Liver (tissue), 8 donors: ENCODE measurements at regions not wholly inside any gene's neighbourhood (a gene's known extent, or its start where the extent isn't known, plus 50 kb on each side); places are given as distances from the start of the nearest gene placed in this dataset.

Experiments used
- DNase-seq: peaks from one replicate; pipeline ENCODE4 v3.0.0-alpha.2; 2017; ENCODE audit warnings: low spot score
- H3K27ac ChIP-seq, 2 donors: one replicate each; pipeline ENCODE4 v1.7.0; 2013; ENCODE audit warnings: inconsistent platforms in 2 of 2, low read length in 2 of 2, control low read depth in 1 of 2, low read depth in 1 of 2, mild to moderate bottlenecking in 1 of 2
- H3K27me3 ChIP-seq, 4 donors: one replicate each; pipeline versions ENCODE4 v1.6.1 to v1.7.0; 2013; ENCODE audit warnings: low read length in 3 of 4, inconsistent platforms in 1 of 4, mild to moderate bottlenecking in 1 of 4, moderate library complexity in 1 of 4; ENCODE audit not compliant: control insufficient read depth in 4 of 4, insufficient read depth in 4 of 4
- H3K36me3 ChIP-seq, 4 donors: one replicate each; pipeline versions ENCODE4 v1.6.1 to v1.7.0; 2013; ENCODE audit warnings: low read length in 3 of 4, mild to moderate bottlenecking in 3 of 4, low read depth in 1 of 4, moderate library complexity in 1 of 4; ENCODE audit not compliant: control insufficient read depth in 4 of 4, insufficient read depth in 3 of 4
- H3K4me1 ChIP-seq, 4 donors: one replicate each; pipeline versions ENCODE4 v1.6.1 to v1.7.0; 2013; ENCODE audit warnings: low read length in 3 of 4, mild to moderate bottlenecking in 3 of 4, moderate library complexity in 1 of 4; ENCODE audit not compliant: control insufficient read depth in 4 of 4, insufficient read depth in 4 of 4
- H3K4me3 ChIP-seq, 3 donors: one replicate each; pipeline versions ENCODE4 v1.6.1 to v1.7.0; 2013; ENCODE audit warnings: low read length in 3 of 3, control low read depth in 1 of 3, low read depth in 1 of 3, mild to moderate bottlenecking in 1 of 3
- H3K9ac ChIP-seq, 2 donors: one replicate each; pipeline ENCODE4 v1.7.0; 2013; ENCODE audit warnings: low read length in 2 of 2, mild to moderate bottlenecking in 2 of 2, moderate library complexity in 2 of 2, control low read depth in 1 of 2, low read depth in 1 of 2
- H3K9me3 ChIP-seq, 4 donors: one replicate each; pipeline versions ENCODE4 v1.6.1 to v1.7.0; 2013; ENCODE audit warnings: low read length in 3 of 4; ENCODE audit not compliant: control insufficient read depth in 4 of 4
- ATF3 ChIP-seq: IDR thresholded peaks from 2 replicates; pipeline ENCODE4 v1.6.1; 2016; ENCODE audit warnings: antibody characterized with exemption
- CTCF ChIP-seq: fragments of 150-350 bp; IDR thresholded peaks from 2 replicates; pipeline ENCODE4 v1.5.1; 2017; ENCODE audit warnings: improper control_type of control experiment, low read depth, low read length; ENCODE audit not compliant: missing input control
- EGR1 ChIP-seq, 2 donors: IDR thresholded peaks; 2 replicates each; pipeline ENCODE4 v1.6.1; 2016 to 2018; ENCODE audit warnings: antibody characterized with exemption in 2 of 2, low read depth in 2 of 2
- FOXA1 ChIP-seq: IDR thresholded peaks from 2 replicates; pipeline ENCODE4 v1.6.1; 2016; ENCODE audit warnings: antibody characterized with exemption
- FOXA2 ChIP-seq: IDR thresholded peaks from 2 replicates; pipeline ENCODE4 v1.6.1; 2016; ENCODE audit warnings: antibody characterized with exemption
- GABPA ChIP-seq, 2 donors: IDR thresholded peaks in 1 of 2; conservative IDR thresholded peaks in 1 of 2; 2 replicates each; pipeline ENCODE4 v1.6.1; 2016; ENCODE audit warnings: antibody characterized with exemption in 2 of 2, mild to moderate bottlenecking in 1 of 2, moderate library complexity in 1 of 2
- HNF4A ChIP-seq, 2 donors: conservative IDR thresholded peaks; 2 replicates each; pipeline ENCODE4 v1.6.1; 2016; ENCODE audit warnings: antibody characterized with exemption in 2 of 2, mild to moderate bottlenecking in 2 of 2
- JUND ChIP-seq, 2 donors: IDR thresholded peaks; 2 replicates each; pipeline ENCODE4 v1.6.1; 2016; ENCODE audit warnings: antibody characterized with exemption in 2 of 2
- MAX ChIP-seq: IDR thresholded peaks from 2 replicates; pipeline ENCODE4 v1.6.1; 2016; ENCODE audit warnings: antibody characterized with exemption
- NR2F2 ChIP-seq: IDR thresholded peaks from 2 replicates; pipeline ENCODE4 v1.6.1; 2016; ENCODE audit warnings: antibody characterized with exemption
- RAD21 ChIP-seq, 2 donors: IDR thresholded peaks; 2 replicates each; pipeline ENCODE4 v1.6.1; 2016; ENCODE audit warnings: antibody characterized with exemption in 2 of 2, mild to moderate bottlenecking in 2 of 2
- REST ChIP-seq: IDR thresholded peaks from 2 replicates; pipeline ENCODE4 v1.6.1; 2016; ENCODE audit warnings: antibody characterized with exemption, mild to moderate bottlenecking
- RXRA ChIP-seq, 2 donors: IDR thresholded peaks; 2 replicates each; pipeline ENCODE4 v1.6.1; 2017 to 2018; ENCODE audit warnings: antibody characterized with exemption in 2 of 2, mild to moderate bottlenecking in 1 of 2
- SP1 ChIP-seq: IDR thresholded peaks from 2 replicates; pipeline ENCODE4 v1.6.1; 2018; ENCODE audit warnings: antibody characterized with exemption, mild to moderate bottlenecking
- TAF1 ChIP-seq: conservative IDR thresholded peaks from 2 replicates; pipeline ENCODE4 v1.6.1; 2016; ENCODE audit warnings: antibody characterized with exemption, mild to moderate bottlenecking
- YY1 ChIP-seq: IDR thresholded peaks from 2 replicates; pipeline ENCODE4 v1.6.1; 2016; ENCODE audit warnings: antibody characterized with exemption, mild to moderate bottlenecking
- ZBTB33 ChIP-seq: IDR thresholded peaks from 2 replicates; pipeline ENCODE4 v1.6.1; 2016; ENCODE audit warnings: antibody characterized with exemption
- WGBS: extraction: QIAGEN DNeasy Blood & Tissue Kit; methylation state at CpG from one replicate; pipeline ENCODE4 v1.1.7; 2013; 5-methylcytosine and 5-hydroxymethylcytosine counted together
- donor health status: healthy.
- donor health status: healthy.
- donor health status: healthy.
- donor health status: healthy.
- donor health status: healthy.

- WGBS, result 81% methylated on average over 9 of the region's 9 CpGs
- H3K9me3 ChIP-seq, result no peaks in the 10 kb centered on the region
- H3K27me3 ChIP-seq, result no peaks in the 10 kb centered on the region
- H3K9ac ChIP-seq, result no peak overlapping the region
- H3K4me3 ChIP-seq, result no peak overlapping the region
- H3K27ac ChIP-seq, result no peak overlapping the region
- no peak for DNase-seq
- no peaks in the 10 kb centered on the region for H3K36me3 ChIP-seq
- H3K4me1 ChIP-seq, result peaks cover 5 to 34% (median 25%) of the 10 kb centered on the region in 4 donors
- TF ChIP-seq RAD21 (IDR thresholded peaks at IDR 0.05) (no peak), ZBTB33 (no peak), CTCF (no peak), JUND (IDR thresholded peaks at IDR 0.05) (no peak), FOXA2 (no peak), HNF4A (conservative IDR thresholded peaks at IDR 0.05) (no peak), EGR1 (IDR thresholded peaks at IDR 0.05; ENCODE audit: low read depth in 2 of 2) (no peak), SP1 (no peak), ATF3 (no peak)
Observed at GRCh38 chr12:3961591-3961990, 88.4 kb upstream of the PARP11 start.

GRCh38 chr12:3959799-3960560, 86.8 kb upstream of the PARP11 start:
- Histone ChIP-seq H3K27me3 (no peaks in the 10 kb centered on the region), H3K27ac (peak overlapping the region; percentile 62 to 70), H3K4me3 (no peak overlapping the region), H3K9me3 (no peaks in the 10 kb centered on the region), H3K36me3 (no peaks in the 10 kb centered on the region), H3K4me1 (peaks cover 5 to 34% (median 25%) of the 10 kb centered on the region in 4 donors), H3K9ac (no peak overlapping the region)
- 34% methylated on average over 10 of the region's 10 CpGs for WGBS
- peak; percentile 69 for DNase-seq
- peak; percentile 45 for TF ChIP-seq FOXA1
- peak; percentile 71 for TF ChIP-seq FOXA2
- peak in 1 of 2 donors; percentile 75 for TF ChIP-seq EGR1 (IDR thresholded peaks at IDR 0.05; ENCODE audit: low read depth in 2 of 2)
- peak; percentile 94 for TF ChIP-seq NR2F2
- peak; percentile 45 for TF ChIP-seq RAD21 (IDR thresholded peaks at IDR 0.05)
- TF ChIP-seq RXRA (IDR thresholded peaks at IDR 0.05), result peak; percentile 100
- peak; percentile 81 for TF ChIP-seq YY1
- TF ChIP-seq MAX, result peak; percentile 94
- peak; percentile 97 for TF ChIP-seq ZBTB33
- no peak for TF ChIP-seq TAF1
- TF ChIP-seq HNF4A (conservative IDR thresholded peaks at IDR 0.05), result peak; percentile 98
- peak in 1 of 2 donors; percentile 69 for TF ChIP-seq GABPA (IDR thresholded peaks at IDR 0.05 in 1 of 2, conservative IDR thresholded peaks at IDR 0.05 in 1 of 2)
- peak; percentile 95 for TF ChIP-seq JUND (IDR thresholded peaks at IDR 0.05)
- peak; percentile 77 for TF ChIP-seq ATF3
- TF ChIP-seq CTCF, result no peak
- TF ChIP-seq SP1, result peak; percentile 99
- peak; percentile 53 for TF ChIP-seq REST
